ENCODE measurements at regions not wholly inside any gene's neighbourhood (a gene's known extent, or its start where the extent isn't known, plus 50 kb on each side); places are given as distances from the start of the nearest gene placed in this dataset.

- WGBS (ENCODE audit: insufficient coverage, insufficient replicate concordance, low lambda C conversion rate, missing lambda C conversion rate): 97% methylated on average over 4 of the region's 4 CpGs
- ATAC-seq: no peak
- ChIA-PET SMC1A (ENCODE audit: uncharacterized antibody, unreplicated experiment) (interaction anchor here (0.7 to 6.4 kb wide), 7 partner anchors 12 to 215 kb away, joined by 3 to 155 read pairs (median 3); partner anchors contain the start of gene HERPUD2), RAD21 (ENCODE audit: unreplicated experiment) (interaction anchor here (0.6 to 2.0 kb wide), 5 partner anchors 106 to 294 kb away, joined by 3 to 5 read pairs (median 3); no protein-coding TSS in a partner anchor), CTCF (interaction anchor here (1.1 to 6.2 kb wide), 5 partner anchors 185 to 382 kb away, joined by 3 to 115 read pairs (median 5); no protein-coding TSS in a partner anchor), POLR2A (no interaction called here)
- Histone ChIP-seq H3K36me3 (ENCODE audit: control insufficient read depth in 2 of 2, insufficient read depth in 2 of 2, low read length in 1 of 2) (peaks cover 0 to 6% of the 10 kb centered on the region in 2 experiments; a peak in 2 of 4 replicates), H3K79me2 (ENCODE audit: control insufficient read depth, insufficient read depth, low read length) (no peaks in the 10 kb centered on the region), H3K9ac (ENCODE audit: control insufficient read depth, insufficient read depth, low read length) (no peak overlapping the region), H3K27ac (ENCODE audit: control insufficient read depth, insufficient read depth) (no peak overlapping the region), H3K27me3 (replicated peaks in 1 of 2; ENCODE audit: control insufficient read depth in 2 of 2, insufficient read depth in 2 of 2, low read length in 1 of 2) (no peaks in the 10 kb centered on the region), H3K4me2 (ENCODE audit: control insufficient read depth, insufficient read depth) (no peak overlapping the region), H2AFZ (ENCODE audit: control insufficient read depth, low read depth, low read length) (no peak overlapping the region), H3K4me1 (ENCODE audit: control insufficient read depth, insufficient read depth, low read length) (no peaks in the 10 kb centered on the region), H3K4me3 (no peak overlapping the region), H3K9me3 (replicated peaks; ENCODE audit: control insufficient read depth, insufficient read depth, low read length) (no peaks in the 10 kb centered on the region; the same call in 2 of the 3 replicates), H4K20me1 (ENCODE audit: control insufficient read depth, insufficient read depth) (no peaks in the 10 kb centered on the region)
- in situ Hi-C loops (cut with MboI) (loop anchor here (5.0 to 10.0 kb wide), 3 partner anchors 67 to 485 kb away; no protein-coding TSS in a partner anchor), intact Hi-C loops (cut with micrococcal nuclease; ENCODE audit: unreplicated experiment) (loop anchor here (5.0 kb wide), 2 partner anchors 183 to 373 kb away; no protein-coding TSS in a partner anchor)
- TF ChIP-seq ZNF217 (IDR thresholded peaks at IDR 0.05) (no peak), TCF7 (IDR thresholded peaks at IDR 0.05; ENCODE audit: borderline replicate concordance) (no peak), BCL3 (IDR thresholded peaks at IDR 0.05; ENCODE audit: borderline replicate concordance, insufficient read depth, low read depth, low read length, poor library complexity, severe bottlenecking) (no peak), MTA2 (IDR thresholded peaks at IDR 0.05; ENCODE audit: low read depth) (no peak), TCF3 (IDR thresholded peaks at IDR 0.05; ENCODE audit: borderline replicate concordance, insufficient read depth, low read depth, low read length) (no peak), CHD1 (IDR thresholded peaks at IDR 0.05; ENCODE audit: low read depth, low read length) (no peak), NRF1 (conservative IDR thresholded peaks at IDR 0.05; ENCODE audit: low read depth, low read length) (no peak), RELB (IDR thresholded peaks at IDR 0.05; ENCODE audit: low read depth) (no peak), HSF1 (IDR thresholded peaks at IDR 0.05; ENCODE audit: low read depth, low read length) (no peak), ZNF24 (IDR thresholded peaks at IDR 0.05) (no peak), PKNOX1 (IDR thresholded peaks at IDR 0.05) (no peak), HDAC6 (IDR thresholded peaks at IDR 0.05; ENCODE audit: unreplicated experiment) (no peak)
- FAIRE-seq: no peak
- no TSS peak for BruUV-seq (replicated peaks)
- DNase-seq (ENCODE audit: low read depth, low spot score): no peak
Observed at GRCh38 chr7:35909870-35910357, 109.1 kb downstream of the SEPTIN7 start.
